AG04450 (cell line): ENCODE measurements at regions not wholly inside any gene's neighbourhood (a gene's known extent, or its start where the extent isn't known, plus 50 kb on each side); places are given as distances from the start of the nearest gene placed in this dataset.

Experiments
- CTCF ChIA-PET: fragments of 300-600, 350-600 bp; formaldehyde crosslinking; extraction: SDS; loops from one replicate; lab custom pipeline; 2022; ENCODE audit warnings: antibody characterized with exemption, inconsistent platforms; lab: Charles Lee
- POLR2A ChIA-PET: fragments of 350-600 bp; formaldehyde crosslinking; extraction: SDS; loops from one replicate; lab custom pipeline; 2021; ENCODE audit warnings: antibody characterized with exemption, inconsistent platforms; lab: Yijun Ruan, JAX
- DNase-seq: peaks from one replicate; pipeline ENCODE4 v3.0.0-alpha.2; 2011; ENCODE audit warnings: low read depth, low spot score
- H3K27ac ChIP-seq: one replicate; pipeline ENCODE4 v1.5.1; 2012; ENCODE audit warnings: low read depth, low read length, control low read depth
- H3K27me3 ChIP-seq: one replicate; pipeline ENCODE4 v1.6.0; 2012; ENCODE audit warnings: low read length; ENCODE audit not compliant: control insufficient read depth, insufficient read depth
- H3K4me3 ChIP-seq: 2 replicates; pipeline ENCODE4 v1.5.1; 2011; ENCODE audit warnings: mild to moderate bottlenecking, low read depth, low read length, control low read depth
- H3K9me3 ChIP-seq: 2 replicates; pipeline ENCODE4 v1.5.1; 2012; ENCODE audit warnings: low read length; ENCODE audit not compliant: control insufficient read depth, insufficient read depth
- CTCF ChIP-seq: IDR thresholded peaks from 2 replicates; pipeline ENCODE4 v1.5.1; 2011; ENCODE audit warnings: low read depth, low read length, control low read depth, inconsistent platforms

- no peak overlapping the region for H3K4me3 ChIP-seq
- no peak overlapping the region for H3K27ac ChIP-seq
- no peak for DNase-seq
- CTCF ChIA-PET = no interaction called here
- POLR2A ChIA-PET = no interaction called here
- no peaks in the 10 kb centered on the region for H3K27me3 ChIP-seq
- TF ChIP-seq CTCF = no peak
- H3K9me3 ChIP-seq = peaks cover 55% of the 10 kb centered on the region
Observed at GRCh38 chr18:77658751-77659448, 409.3 kb downstream of the GALR1 start.

- Histone ChIP-seq H3K27me3 (no peaks in the 10 kb centered on the region), H3K27ac (no peak overlapping the region), H3K4me3 (no peak overlapping the region), H3K9me3 (peaks cover 34% of the 10 kb centered on the region)
- TF ChIP-seq CTCF = no peak
- DNase-seq = no peak
- POLR2A ChIA-PET = no interaction called here
- CTCF ChIA-PET = interaction anchor here (0.5 kb wide), 1 partner anchor 864 kb away, joined by 5 read pairs; no protein-coding TSS in a partner anchor
Observed at GRCh38 chr18:77666613-77667012, 417.0 kb downstream of the GALR1 start.

GRCh38 chr18:77668219-77668618 lies 418.6 kb downstream of the GALR1 start:
- Histone ChIP-seq H3K9me3 (peaks cover 45% of the 10 kb centered on the region), H3K27me3 (no peaks in the 10 kb centered on the region), H3K27ac (no peak overlapping the region), H3K4me3 (no peak overlapping the region)
- DNase-seq = no peak
- POLR2A ChIA-PET = no interaction called here
- CTCF ChIA-PET = no interaction called here
- no peak for TF ChIP-seq CTCF

GRCh38 chr18:77669331-77669730 lies 419.7 kb downstream of the GALR1 start:
- CTCF ChIA-PET = no interaction called here
- Histone ChIP-seq H3K27ac (no peak overlapping the region), H3K27me3 (no peaks in the 10 kb centered on the region), H3K9me3 (peaks cover 52% of the 10 kb centered on the region), H3K4me3 (no peak overlapping the region)
- POLR2A ChIA-PET = no interaction called here
- no peak for TF ChIP-seq CTCF
- no peak for DNase-seq

GRCh38 chr18:77671456-77672167 lies 422.0 kb downstream of the GALR1 start:
- no peak for DNase-seq
- POLR2A ChIA-PET = no interaction called here
- CTCF ChIA-PET = no interaction called here
- no peak for TF ChIP-seq CTCF
- Histone ChIP-seq H3K27ac (no peak overlapping the region), H3K27me3 (no peaks in the 10 kb centered on the region), H3K9me3 (peaks cover 52% of the 10 kb centered on the region), H3K4me3 (no peak overlapping the region)
